Pancreas (tissue), 10 donors: ENCODE measurements at regions not wholly inside any gene's neighbourhood (a gene's known extent, or its start where the extent isn't known, plus 50 kb on each side); places are given as distances from the start of the nearest gene placed in this dataset.

Source experiments
- ATAC-seq, 4 donors: fragments of 200-7000 bp; cut with Tn5 transposase; one replicate each; pipeline versions ENCODE4 v1.8.0 to v1.9.1; 2020; ENCODE audit warnings: mild to moderate bottlenecking in 4 of 4, moderate library complexity in 4 of 4
- DNase-seq, 6 donors: peaks; one replicate each; pipeline ENCODE4 v3.0.0-alpha.2; 2020
- FAIRE-seq: peaks from 2 replicates; lab custom pipeline; 2012; peaks lifted over from hg19 to GRCh38; lab: Jason Lieb, UNC
- H3K27ac ChIP-seq, 4 donors: fragments of 200-600 bp; sonication (generic); 1 replicate in 3 of 4; 2 replicates in 1 of 4; pipeline versions ENCODE4 v1.5.0 to v1.8.0; 2020
- H3K27me3 ChIP-seq, 4 donors: fragments of 200-600 bp; one replicate each; pipeline ENCODE4 v1.8.0; 2021
- H3K36me3 ChIP-seq, 3 donors: fragments of 200-600 bp; sonication (generic) in 1 of 3; one replicate each; pipeline versions ENCODE4 v1.5.0 to v1.8.0; 2020 to 2021
- H3K4me1 ChIP-seq, 3 donors: fragments of 200-600 bp; one replicate each; pipeline ENCODE4 v1.8.0; 2021
- H3K4me3 ChIP-seq, 4 donors: fragments of 200-600 bp; sonication (generic) in 2 of 4; one replicate each; pipeline versions ENCODE4 v1.5.0 to v1.8.0; 2020 to 2021
- H3K9me3 ChIP-seq, 4 donors: fragments of 200-600 bp; one replicate each; pipeline ENCODE4 v1.8.0; 2021
- CTCF ChIP-seq, 4 donors: fragments of 200-600 bp; sonication (generic) in 3 of 4; IDR thresholded peaks; one replicate each; pipeline versions ENCODE4 v1.5.0 to v1.8.0; 2021; ENCODE audit warnings: antibody characterized with exemption in 4 of 4
- WGBS, 2 donors: extraction: QIAGEN DNeasy Blood & Tissue Kit; methylation state at CpG; one replicate each; pipeline ENCODE4 v1.1.7; 2013; 5-methylcytosine and 5-hydroxymethylcytosine counted together
- intact Hi-C, 3 donors: fragments of 100-400 bp; cut with DNase I; formaldehyde crosslinking; loops; one replicate each; pipeline versions ENCODE4 v1.11.1 to v1.14.2; 2022
- donor health status: healthy with polysubstance abuse.
- donor health status: DM: no; HTN: no; CAD: no; lungs with moderate emphysema.
- donor health status: DM: no; HTN: no; CAD: no.
- donor health status: control.
- donor health status: control.
- donor health status: Bipolar disorder and iron deficiency.
- donor health status: DM: yes; HTN: yes; CAD: no.
- donor health status: DM: no; HTN: no; CAD: no.
- donor health status: DM: no; HTN: no; CAD: no.
- donor health status: DM: yes; HTN: yes; CAD: no.

- ATAC-seq, result no peak
Observed at GRCh38 chr5:152277936-152278335, 127.1 kb downstream of the NMUR2 start.

DNA sequence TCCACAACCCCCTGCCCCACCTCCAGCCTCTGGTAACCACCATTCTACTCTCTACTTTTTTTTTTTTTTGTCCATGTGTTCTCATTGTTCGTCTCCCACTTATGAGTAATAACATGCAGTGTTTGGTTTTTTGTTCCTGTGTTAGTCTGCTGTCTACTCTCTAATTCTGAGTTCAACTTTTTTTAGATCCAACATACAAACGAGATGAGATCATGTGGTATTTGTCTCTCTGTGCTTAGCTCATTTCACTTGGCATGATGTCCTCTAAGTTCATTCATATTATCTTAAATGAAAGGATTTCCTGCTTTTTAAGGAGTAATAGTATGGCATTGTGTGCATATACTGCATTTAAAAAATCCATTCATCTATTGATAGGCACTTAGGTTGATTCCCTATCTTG lies 130.9 kb downstream of the NMUR2 start:
- Histone ChIP-seq H3K4me1 (no peaks in the 10 kb centered on the region), H3K36me3 (no peaks in the 10 kb centered on the region), H3K4me3 (no peak overlapping the region), H3K27ac (no peak overlapping the region), H3K27me3 (no peaks in the 10 kb centered on the region), H3K9me3 (no peaks in the 10 kb centered on the region)
- WGBS, 2 donors, result 17 to 32% methylated on average over 2 of the region's 2 CpGs
- ATAC-seq, result peak in 1 of 4 donors; percentile 27
- no peak for FAIRE-seq
- TF ChIP-seq CTCF (IDR thresholded peaks at IDR 0.05), result no peak
- DNase-seq, result no peak
- intact Hi-C loops, result no loop called here

More at GRCh38 chr5:152277936-152278335, 127.1 kb downstream of the NMUR2 start:
- DNase-seq, result no peak
- Histone ChIP-seq H3K4me1 (no peaks in the 10 kb centered on the region), H3K9me3 (no peaks in the 10 kb centered on the region), H3K4me3 (no peak overlapping the region), H3K36me3 (no peaks in the 10 kb centered on the region), H3K27me3 (no peaks in the 10 kb centered on the region), H3K27ac (no peak overlapping the region)
- WGBS, 2 donors, result 69 to 91% methylated on average over 2 of the region's 2 CpGs
- no peak for FAIRE-seq
- intact Hi-C loops, result no loop called here
- TF ChIP-seq CTCF (IDR thresholded peaks at IDR 0.05), result no peak

- ATAC-seq (peak in 3 of 4 donors; percentile 30 to 64 (median 49)), FAIRE-seq (no peak), DNase-seq (peak in 1 of 6 donors; percentile 13)
- Histone ChIP-seq H3K4me3 (no peak overlapping the region), H3K4me1 (no peaks in the 10 kb centered on the region), H3K27ac (no peak overlapping the region), H3K27me3 (no peaks in the 10 kb centered on the region), H3K36me3 (no peaks in the 10 kb centered on the region), H3K9me3 (no peaks in the 10 kb centered on the region)
- 34 to 35% methylated on average over 5 of the region's 5 CpGs for WGBS, 2 donors
- TF ChIP-seq CTCF (IDR thresholded peaks at IDR 0.05), result no peak
- intact Hi-C loops, result no loop called here
Observed at GRCh38 chr5:152271420-152271819, 133.7 kb downstream of the NMUR2 start.

GRCh38 chr5:152270096-152270495 lies 135.0 kb downstream of the NMUR2 start:
- WGBS, 2 donors, result 57 to 63% methylated on average over 2 of the region's 2 CpGs
- no peak overlapping the region for H3K27ac ChIP-seq
- FAIRE-seq (no peak), ATAC-seq (no peak), DNase-seq (no peak)
- no peaks in the 10 kb centered on the region for H3K4me1 ChIP-seq
- H3K4me3 ChIP-seq, result no peak overlapping the region
- no peaks in the 10 kb centered on the region for H3K36me3 ChIP-seq
- intact Hi-C loops, result no loop called here
- no peaks in the 10 kb centered on the region for H3K27me3 ChIP-seq
- no peaks in the 10 kb centered on the region for H3K9me3 ChIP-seq
- no peak for TF ChIP-seq CTCF (IDR thresholded peaks at IDR 0.05)

- TF ChIP-seq CTCF (IDR thresholded peaks at IDR 0.05), result no peak
- no peak overlapping the region for H3K4me3 ChIP-seq
- H3K27me3 ChIP-seq, result no peaks in the 10 kb centered on the region
- FAIRE-seq, result no peak
- 24 to 45% methylated on average over 1 of the region's 1 CpG for WGBS, 2 donors
- no peak for ATAC-seq
- H3K27ac ChIP-seq, result no peak overlapping the region
- no peaks in the 10 kb centered on the region for H3K9me3 ChIP-seq
- H3K4me1 ChIP-seq, result no peaks in the 10 kb centered on the region
- intact Hi-C loops, result no loop called here
- DNase-seq, result no peak
- no peaks in the 10 kb centered on the region for H3K36me3 ChIP-seq
Observed at GRCh38 chr5:152269533-152269932, 135.5 kb downstream of the NMUR2 start.
